Panc1 (cell line): ENCODE measurements at regions not wholly inside any gene's neighbourhood (a gene's known extent, or its start where the extent isn't known, plus 50 kb on each side); places are given as distances from the start of the nearest gene placed in this dataset.

Source experiments
- ATAC-seq: fragments of 200-7000 bp; cut with Tn5 transposase; 2 replicates; pipeline ENCODE4 v1.9.1; 2020; ENCODE audit warnings: mild to moderate bottlenecking, moderate library complexity
- BruUV-seq: library from RNA; stranded (reverse); fragments of 400-500 nt; replicated peaks from 2 replicates; lab custom pipeline; 2021; lab: Mats Ljungman, UMichigan
- CTCF ChIA-PET: fragments of 300-600 bp; sonication (Branson Sonifier 250); formaldehyde crosslinking; loops from one replicate; lab custom pipeline; 2022; ENCODE audit warnings: antibody characterized with exemption; lab: Charles Lee
- POLR2A ChIA-PET: fragments of 300-600 bp; sonication (Branson Sonifier 250); formaldehyde crosslinking; loops from one replicate; lab custom pipeline; 2022; ENCODE audit warnings: antibody characterized with exemption; lab: Charles Lee
- DNase-seq: peaks from one replicate; pipeline ENCODE4 v3.0.0-alpha.2; 2010; ENCODE audit warnings: low read depth, low spot score
- H3K27ac ChIP-seq: 2 replicates; pipeline ENCODE4 v1.5.1; 2011; ENCODE audit warnings: mild to moderate bottlenecking, low read length, inconsistent platforms
- H3K27me3 ChIP-seq: fragments of 200-500 bp; sonication (Bioruptor generic); 2 replicates; pipeline ENCODE4 v1.6.0; 2014; ENCODE audit warnings: low read length, inconsistent platforms; ENCODE audit not compliant: control insufficient read depth, insufficient read depth
- H3K36me3 ChIP-seq: fragments of 200-500 bp; sonication (Bioruptor generic); 2 replicates; pipeline ENCODE4 v1.5.1; 2014; ENCODE audit warnings: inconsistent platforms, mild to moderate bottlenecking, low read length, moderate library complexity; ENCODE audit not compliant: control insufficient read depth, insufficient read depth
- H3K4me1 ChIP-seq: 2 replicates; pipeline ENCODE4 v1.5.1; 2011; ENCODE audit warnings: inconsistent platforms, mild to moderate bottlenecking, low read length, moderate library complexity; ENCODE audit not compliant: control insufficient read depth, insufficient read depth
- H3K4me3 ChIP-seq, 2 experiments: 2 replicates each; pipeline ENCODE4 v1.5.1; 2011 to 2012; ENCODE audit warnings: low read depth in 2 of 2, low read length in 2 of 2, mild to moderate bottlenecking in 2 of 2, inconsistent platforms in 1 of 2, moderate library complexity in 1 of 2
- H3K9me3 ChIP-seq: fragments of 200-500 bp; sonication (Bioruptor generic); 2 replicates; pipeline ENCODE4 v1.5.1; 2014; ENCODE audit warnings: low read depth, mild to moderate bottlenecking, inconsistent platforms, low read length, moderate library complexity; ENCODE audit not compliant: control insufficient read depth, insufficient read depth
- POLR2AphosphoS5 ChIP-seq: IDR thresholded peaks from 2 replicates; pipeline ENCODE4 v1.6.1; 2012; ENCODE audit warnings: mild to moderate bottlenecking, low read depth, low read length, moderate library complexity
- REST ChIP-seq, 2 experiments: IDR thresholded peaks; 2 replicates each; pipeline ENCODE4 v1.6.1; 2011 to 2012; ENCODE audit warnings: low read depth in 2 of 2, control low read depth in 1 of 2, low read length in 1 of 2, mild to moderate bottlenecking in 1 of 2, moderate library complexity in 1 of 2; ENCODE audit not compliant: insufficient read depth in 1 of 2
- SIN3A ChIP-seq: IDR thresholded peaks from 2 replicates; pipeline ENCODE4 v1.6.1; 2012; ENCODE audit warnings: low read depth, mild to moderate bottlenecking, low read length, moderate library complexity, borderline replicate concordance; ENCODE audit not compliant: insufficient read depth
- TCF7L2 ChIP-seq: IDR thresholded peaks from 2 replicates; pipeline ENCODE4 v1.6.1; 2011; ENCODE audit warnings: mild to moderate bottlenecking, low read depth, low read length, inconsistent platforms
- in situ Hi-C: cut with HindIII; loops from 2 replicates; pipeline ENCODE4 v1.10.0; 2016; ENCODE audit warnings: low sequenced_read_pairs, low pct_unique_long_range_greater_than_20kb
- intact Hi-C: fragments of 100-400 bp; cut with micrococcal nuclease; formaldehyde crosslinking; loops from one replicate; pipeline ENCODE4 v1.10.0; 2022; ENCODE audit not compliant: unreplicated experiment
- TF ChIP-seq, protein P1 (sequence below): fragments of 450-650 bp; IDR thresholded peaks from 2 replicates; pipeline ENCODE4 v1.5.1; 2017; ENCODE audit warnings: mild to moderate bottlenecking

GRCh38 chr15:96764946-96765345, 434.4 kb downstream of the NR2F2 start:
- CTCF ChIA-PET, result no interaction called here
- Histone ChIP-seq H3K9me3 (no peaks in the 10 kb centered on the region), H3K27me3 (no peaks in the 10 kb centered on the region), H3K4me1 (no peaks in the 10 kb centered on the region), H3K27ac (no peak overlapping the region), H3K36me3 (no peaks in the 10 kb centered on the region), H3K4me3 (no peak overlapping the region)
- no peak for TF ChIP-seq POLR2AphosphoS5
- no peak for TF ChIP-seq SIN3A
- TF ChIP-seq REST (IDR thresholded peaks at IDR 0.05; ENCODE audit: insufficient read depth in 1 of 2, low read depth in 2 of 2, low read length in 1 of 2), result no peak
- no peak for TF ChIP-seq TCF7L2
- TF ChIP-seq, protein P1, sequence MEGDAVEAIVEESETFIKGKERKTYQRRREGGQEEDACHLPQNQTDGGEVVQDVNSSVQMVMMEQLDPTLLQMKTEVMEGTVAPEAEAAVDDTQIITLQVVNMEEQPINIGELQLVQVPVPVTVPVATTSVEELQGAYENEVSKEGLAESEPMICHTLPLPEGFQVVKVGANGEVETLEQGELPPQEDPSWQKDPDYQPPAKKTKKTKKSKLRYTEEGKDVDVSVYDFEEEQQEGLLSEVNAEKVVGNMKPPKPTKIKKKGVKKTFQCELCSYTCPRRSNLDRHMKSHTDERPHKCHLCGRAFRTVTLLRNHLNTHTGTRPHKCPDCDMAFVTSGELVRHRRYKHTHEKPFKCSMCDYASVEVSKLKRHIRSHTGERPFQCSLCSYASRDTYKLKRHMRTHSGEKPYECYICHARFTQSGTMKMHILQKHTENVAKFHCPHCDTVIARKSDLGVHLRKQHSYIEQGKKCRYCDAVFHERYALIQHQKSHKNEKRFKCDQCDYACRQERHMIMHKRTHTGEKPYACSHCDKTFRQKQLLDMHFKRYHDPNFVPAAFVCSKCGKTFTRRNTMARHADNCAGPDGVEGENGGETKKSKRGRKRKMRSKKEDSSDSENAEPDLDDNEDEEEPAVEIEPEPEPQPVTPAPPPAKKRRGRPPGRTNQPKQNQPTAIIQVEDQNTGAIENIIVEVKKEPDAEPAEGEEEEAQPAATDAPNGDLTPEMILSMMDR, result no peak
- no peak for ATAC-seq
- POLR2A ChIA-PET, result no interaction called here
- intact Hi-C loops (no loop called here), in situ Hi-C loops (no loop called here)
- no TSS peak for BruUV-seq
- DNase-seq, result no peak

DNA sequence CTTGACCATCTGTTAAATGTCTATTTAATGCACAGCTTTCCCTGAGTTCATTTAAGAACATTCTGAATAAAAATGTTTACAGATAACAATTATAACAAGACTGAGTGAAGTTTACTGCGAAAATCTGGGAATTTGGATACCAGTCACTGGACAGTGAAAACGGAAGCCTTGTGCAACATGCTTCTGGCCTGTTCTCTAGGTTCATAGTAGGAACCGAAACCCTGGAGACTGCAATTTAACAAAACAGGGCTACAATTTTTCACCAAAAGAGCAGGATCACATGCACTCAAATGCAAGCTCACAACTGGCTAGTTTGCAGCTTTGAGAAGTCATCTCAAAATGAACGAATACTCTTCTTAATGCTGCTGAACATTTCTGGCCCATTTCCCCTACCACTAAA, 435.9 kb downstream of the NR2F2 start:
- Histone ChIP-seq H3K27me3 (no peaks in the 10 kb centered on the region), H3K9me3 (no peaks in the 10 kb centered on the region), H3K36me3 (no peaks in the 10 kb centered on the region), H3K27ac (no peak overlapping the region), H3K4me1 (no peaks in the 10 kb centered on the region), H3K4me3 (no peak overlapping the region)
- POLR2A ChIA-PET, result no interaction called here
- TF ChIP-seq REST (IDR thresholded peaks at IDR 0.05; ENCODE audit: insufficient read depth in 1 of 2, low read depth in 2 of 2, low read length in 1 of 2), result no peak
- TF ChIP-seq, protein P1, result no peak
- no peak for TF ChIP-seq SIN3A
- no peak for TF ChIP-seq POLR2AphosphoS5
- TF ChIP-seq TCF7L2, result no peak
- in situ Hi-C loops, result no loop called here
- intact Hi-C loops, result no loop called here
- DNase-seq (no peak), ATAC-seq (no peak)
- CTCF ChIA-PET, result no interaction called here
- no TSS peak for BruUV-seq
